ENCODE measurements at regions not wholly inside any gene's neighbourhood (a gene's known extent, or its start where the extent isn't known, plus 50 kb on each side); places are given as distances from the start of the nearest gene placed in this dataset.

- ATAC-seq = no peak
- H3K36me3 ChIP-seq = no peaks in the 10 kb centered on the region
- no peak overlapping the region for H3K4me3 ChIP-seq
- H3K27me3 ChIP-seq = no peaks in the 10 kb centered on the region
- no peaks in the 10 kb centered on the region for H3K4me1 ChIP-seq
- H3K9me3 ChIP-seq = peaks cover 0 to 10% (median 0%) of the 10 kb centered on the region in 3 donors
- H3K27ac ChIP-seq = no peak overlapping the region
- 80 to 87% methylated on average over 3 of the region's 3 CpGs for WGBS, 2 donors (ENCODE audit: low coverage in 1 of 2)
- TF ChIP-seq CTCF (IDR thresholded peaks at IDR 0.05) (no peak), POLR2AphosphoS5 (IDR thresholded peaks at IDR 0.05) (no peak), POLR2A (IDR thresholded peaks at IDR 0.05) (no peak), EP300 (IDR thresholded peaks at IDR 0.05) (no peak)
Observed at GRCh38 chr10:2791774-2792443, 275.4 kb upstream of the PFKP start.

- TF ChIP-seq EP300 (IDR thresholded peaks at IDR 0.05) (no peak), POLR2AphosphoS5 (IDR thresholded peaks at IDR 0.05) (no peak), POLR2A (IDR thresholded peaks at IDR 0.05) (no peak), CTCF (IDR thresholded peaks at IDR 0.05) (no peak)
- H3K27me3 ChIP-seq = no peaks in the 10 kb centered on the region
- H3K4me3 ChIP-seq = no peak overlapping the region
- H3K9me3 ChIP-seq = no peaks in the 10 kb centered on the region
- no peaks in the 10 kb centered on the region for H3K4me1 ChIP-seq
- 69 to 80% methylated on average over 9 to 15 of the region's 15 CpGs for whole genome bisulfite sequencing, 2 donors (ENCODE audit: low coverage in 1 of 2)
- no peak for ATAC-seq
- H3K27ac ChIP-seq = no peak overlapping the region
- no peaks in the 10 kb centered on the region for H3K36me3 ChIP-seq
Observed at GRCh38 chr10:2790396-2791188, 276.8 kb upstream of the PFKP start.

GRCh38 chr10:2786251-2786650, 281.1 kb upstream of the PFKP start:
- ATAC-seq = no peak
- TF ChIP-seq EP300 (IDR thresholded peaks at IDR 0.05) (no peak), POLR2AphosphoS5 (IDR thresholded peaks at IDR 0.05) (no peak), POLR2A (IDR thresholded peaks at IDR 0.05) (no peak), CTCF (IDR thresholded peaks at IDR 0.05) (no peak)
- WGBS, 2 donors (ENCODE audit: low coverage in 1 of 2) = 24 to 40% methylated on average over 4 to 5 of the region's 5 CpGs
- H3K27ac ChIP-seq = no peak overlapping the region
- H3K9me3 ChIP-seq = no peaks in the 10 kb centered on the region
- H3K27me3 ChIP-seq = peaks cover 14% of the 10 kb centered on the region
- H3K36me3 ChIP-seq = no peaks in the 10 kb centered on the region
- H3K4me3 ChIP-seq = no peak overlapping the region
- H3K4me1 ChIP-seq = no peaks in the 10 kb centered on the region

GRCh38 chr10:2784766-2785165, 282.6 kb upstream of the PFKP start:
- no peaks in the 10 kb centered on the region for H3K36me3 ChIP-seq
- ATAC-seq = no peak
- H3K9me3 ChIP-seq = peaks cover 0 to 8% (median 0%) of the 10 kb centered on the region in 3 donors
- TF ChIP-seq EP300 (IDR thresholded peaks at IDR 0.05) (no peak), CTCF (IDR thresholded peaks at IDR 0.05) (no peak), POLR2A (IDR thresholded peaks at IDR 0.05) (no peak), POLR2AphosphoS5 (IDR thresholded peaks at IDR 0.05) (no peak)
- 87 to 100% methylated on average over 2 to 7 of the region's 7 CpGs for WGBS, 2 donors (ENCODE audit: low coverage in 1 of 2)
- peaks cover 17% of the 10 kb centered on the region for H3K27me3 ChIP-seq
- H3K4me3 ChIP-seq = no peak overlapping the region
- no peak overlapping the region for H3K27ac ChIP-seq
- H3K4me1 ChIP-seq = no peaks in the 10 kb centered on the region
